Suprapubic skin (tissue), 4 donors: ENCODE measurements at regions not wholly inside any gene's neighbourhood (a gene's known extent, or its start where the extent isn't known, plus 50 kb on each side); places are given as distances from the start of the nearest gene placed in this dataset.

ENCODE experiments used
- DNase-seq, 2 donors: peaks; one replicate each; pipeline ENCODE4 v3.0.0-alpha.2; 2019; ENCODE audit warnings: low spot score in 2 of 2
- H3K27ac ChIP-seq: fragments of 200-600 bp; sonication (generic); one replicate; pipeline ENCODE4 v1.5.1; 2019
- H3K27me3 ChIP-seq: fragments of 200-600 bp; sonication (generic); one replicate; pipeline ENCODE4 v1.5.1; 2019
- H3K36me3 ChIP-seq: fragments of 200-600 bp; sonication (generic); one replicate; pipeline ENCODE4 v1.5.1; 2019
- H3K4me1 ChIP-seq: fragments of 200-600 bp; sonication (generic); one replicate; pipeline ENCODE4 v1.5.1; 2019
- H3K4me3 ChIP-seq: fragments of 200-600 bp; sonication (generic); one replicate; pipeline ENCODE4 v1.5.1; 2019; ENCODE audit warnings: mild to moderate bottlenecking
- H3K9me3 ChIP-seq: fragments of 200-600 bp; sonication (generic); one replicate; pipeline ENCODE4 v1.5.1; 2019
- CTCF ChIP-seq, 2 donors: fragments of 200-600 bp in 1 of 2; fragments of 450-650 bp in 1 of 2; sonication (generic) in 1 of 2; IDR thresholded peaks; one replicate each; pipeline ENCODE4 v1.5.1; 2016 to 2019; ENCODE audit warnings: antibody characterized with exemption in 2 of 2, mild to moderate bottlenecking in 1 of 2, moderate library complexity in 1 of 2
- EP300 ChIP-seq: sonication (generic); formaldehyde crosslinking; IDR thresholded peaks from one replicate; pipeline ENCODE4 v1.6.1; 2017; ENCODE audit warnings: antibody characterized with exemption
- POLR2A ChIP-seq, 2 donors: fragments of 450-650 bp; IDR thresholded peaks; one replicate each; pipeline ENCODE4 v1.6.1; 2017; ENCODE audit warnings: antibody characterized with exemption in 2 of 2, mild to moderate bottlenecking in 2 of 2, moderate library complexity in 2 of 2
- POLR2AphosphoS5 ChIP-seq, 3 donors: sonication (generic); formaldehyde crosslinking; IDR thresholded peaks; one replicate each; pipeline ENCODE4 v1.6.1; 2017; ENCODE audit warnings: antibody characterized with exemption in 3 of 3
- WGBS: methylation state at CpG from one replicate; pipeline ENCODE4 v1.1.5; 2018; 5-methylcytosine and 5-hydroxymethylcytosine counted together

- H3K9me3 ChIP-seq = no peaks in the 10 kb centered on the region
- TF ChIP-seq POLR2AphosphoS5 (IDR thresholded peaks at IDR 0.05) (no peak), CTCF (IDR thresholded peaks at IDR 0.05) (no peak), POLR2A (IDR thresholded peaks at IDR 0.05) (no peak), EP300 (no peak)
- no peak overlapping the region for H3K27ac ChIP-seq
- no peaks in the 10 kb centered on the region for H3K27me3 ChIP-seq
- H3K4me3 ChIP-seq = no peak overlapping the region
- DNase-seq = no peak
- WGBS = 73% methylated on average over 24 of the region's 28 CpGs
- no peaks in the 10 kb centered on the region for H3K4me1 ChIP-seq
- H3K36me3 ChIP-seq = no peaks in the 10 kb centered on the region
These were observed 132.0 kb upstream of the MYCN start for GRCh38 chr2:15808204-15808910.

GRCh38 chr2:15808944-15809343, 131.4 kb upstream of the MYCN start:
- WGBS = 53% methylated on average over 8 of the region's 8 CpGs
- no peak overlapping the region for H3K4me3 ChIP-seq
- no peak for DNase-seq
- no peaks in the 10 kb centered on the region for H3K27me3 ChIP-seq
- no peaks in the 10 kb centered on the region for H3K9me3 ChIP-seq
- H3K36me3 ChIP-seq = no peaks in the 10 kb centered on the region
- H3K4me1 ChIP-seq = no peaks in the 10 kb centered on the region
- no peak overlapping the region for H3K27ac ChIP-seq
- TF ChIP-seq POLR2A (IDR thresholded peaks at IDR 0.05) = no peak
- TF ChIP-seq EP300 = no peak
- no peak for TF ChIP-seq CTCF (IDR thresholded peaks at IDR 0.05)
- TF ChIP-seq POLR2AphosphoS5 (IDR thresholded peaks at IDR 0.05) = no peak

DNA sequence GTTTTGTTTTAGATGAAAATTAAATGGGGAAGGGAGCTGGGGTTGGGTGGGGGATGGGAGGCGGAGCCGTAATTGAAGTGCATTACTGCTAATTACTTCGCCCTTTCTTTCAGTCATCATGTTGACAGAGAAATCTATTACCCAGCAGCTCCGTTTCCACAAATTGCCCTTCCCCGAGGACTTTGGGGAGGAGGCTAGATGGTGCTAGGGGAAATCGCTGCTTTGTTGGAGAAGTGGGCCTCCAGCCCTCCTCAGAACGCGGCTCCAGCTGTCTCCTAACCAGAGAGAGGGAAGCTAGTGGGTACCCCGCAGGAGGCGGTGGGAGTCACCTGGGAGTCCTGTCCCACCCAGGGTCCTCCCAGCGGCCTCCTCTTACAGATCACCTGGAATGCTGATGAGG, 130.9 kb upstream of the MYCN start:
- Histone ChIP-seq H3K27me3 (no peaks in the 10 kb centered on the region), H3K4me1 (no peaks in the 10 kb centered on the region), H3K27ac (no peak overlapping the region), H3K9me3 (no peaks in the 10 kb centered on the region), H3K36me3 (no peaks in the 10 kb centered on the region), H3K4me3 (no peak overlapping the region)
- no peak for TF ChIP-seq EP300
- no peak for TF ChIP-seq POLR2A (IDR thresholded peaks at IDR 0.05)
- no peak for TF ChIP-seq CTCF (IDR thresholded peaks at IDR 0.05)
- no peak for TF ChIP-seq POLR2AphosphoS5 (IDR thresholded peaks at IDR 0.05)
- DNase-seq = no peak
- 66% methylated on average over 11 of the region's 11 CpGs for WGBS

DNA sequence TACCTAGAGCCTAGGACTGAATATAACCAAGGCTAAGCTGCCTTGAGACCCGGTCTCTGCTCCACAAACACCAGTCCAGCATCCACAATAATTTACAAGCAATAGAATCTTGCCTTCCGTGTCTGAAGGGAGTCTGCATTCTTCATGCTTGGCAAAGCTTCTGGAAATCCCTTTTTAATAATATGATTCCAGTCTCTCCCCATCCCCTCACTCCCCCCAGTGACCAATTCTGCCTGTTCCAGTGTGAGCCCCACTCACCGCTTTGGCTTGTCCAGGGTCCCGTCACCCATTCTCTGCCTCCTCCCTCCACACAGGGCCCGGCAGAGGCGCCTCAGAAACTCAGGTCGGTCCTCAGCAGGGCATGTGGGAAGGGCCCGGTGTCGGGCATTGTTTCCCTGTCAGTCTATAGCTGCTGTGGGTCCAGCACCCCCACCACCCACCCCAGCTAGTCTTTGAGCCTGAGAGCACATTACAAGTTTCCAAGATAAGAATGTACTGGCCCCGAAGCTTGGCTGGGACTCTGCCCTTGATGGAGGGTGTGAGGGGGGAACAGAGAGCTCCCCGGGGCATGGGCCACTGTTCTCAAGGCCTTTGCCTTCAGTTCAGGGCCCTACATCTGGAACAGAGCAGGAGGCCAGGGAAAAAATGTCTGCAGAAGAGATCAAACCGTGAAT, 129.7 kb upstream of the MYCN start:
- Histone ChIP-seq H3K4me1 (no peaks in the 10 kb centered on the region), H3K9me3 (no peaks in the 10 kb centered on the region), H3K36me3 (no peaks in the 10 kb centered on the region), H3K27ac (no peak overlapping the region), H3K27me3 (no peaks in the 10 kb centered on the region), H3K4me3 (no peak overlapping the region)
- TF ChIP-seq POLR2AphosphoS5 (IDR thresholded peaks at IDR 0.05) = no peak
- no peak for TF ChIP-seq CTCF (IDR thresholded peaks at IDR 0.05)
- DNase-seq = no peak
- WGBS = 85% methylated on average over 12 of the region's 12 CpGs

DNA sequence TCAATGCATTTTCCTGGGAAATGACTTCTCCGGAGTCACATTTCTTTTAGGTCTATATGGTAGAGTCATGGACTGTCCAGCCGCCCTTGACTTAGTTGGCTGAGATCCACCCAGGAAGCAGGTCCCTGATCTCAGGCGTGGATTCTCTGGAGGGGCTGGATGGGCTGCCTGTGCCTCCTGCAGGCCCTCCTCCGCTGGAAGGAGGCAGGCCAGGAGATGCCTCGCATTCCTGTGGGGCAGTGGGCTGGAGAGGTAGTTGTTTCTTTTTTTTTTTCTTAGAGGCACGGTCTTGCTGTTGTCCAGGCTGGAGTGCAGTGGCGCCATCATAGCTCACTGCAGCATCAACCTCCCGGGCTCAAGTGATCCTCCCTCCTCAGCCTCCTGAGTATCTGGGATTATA, 129.0 kb upstream of the MYCN start:
- DNase-seq = no peak
- H3K4me1 ChIP-seq = no peaks in the 10 kb centered on the region
- H3K27me3 ChIP-seq = no peaks in the 10 kb centered on the region
- no peak overlapping the region for H3K4me3 ChIP-seq
- H3K9me3 ChIP-seq = no peaks in the 10 kb centered on the region
- TF ChIP-seq POLR2A (IDR thresholded peaks at IDR 0.05) (no peak), CTCF (IDR thresholded peaks at IDR 0.05) (no peak), EP300 (no peak), POLR2AphosphoS5 (IDR thresholded peaks at IDR 0.05) (no peak)
- no peak overlapping the region for H3K27ac ChIP-seq
- 91% methylated on average over 6 of the region's 8 CpGs for WGBS
- H3K36me3 ChIP-seq = no peaks in the 10 kb centered on the region
